HG02870 (cell line): ENCODE measurements at regions not wholly inside any gene's neighbourhood (a gene's known extent, or its start where the extent isn't known, plus 50 kb on each side); places are given as distances from the start of the nearest gene placed in this dataset.
"Not testable (repeated sequence)": the region's sequence is repeated elsewhere in the genome, so short reads cannot be mapped to it uniquely, and the experiment has no call there.

Source experiments
- ATAC-seq: cut with Tn5 transposase; IDR thresholded peaks from one replicate; pipeline ENCODE4 v1.9.1; 2021; ENCODE audit warnings: mild to moderate bottlenecking, moderate library complexity; ENCODE audit not compliant: unreplicated experiment

- no peak for ATAC-seq
Observed at GRCh38 chr5:99176186-99176585, 247.4 kb upstream of the CHD1 start.

- no peak for ATAC-seq
Observed at GRCh38 chr5:99169309-99169708, 240.5 kb upstream of the CHD1 start.

- not testable (repeated sequence) for ATAC-seq
Observed at GRCh38 chr5:99161538-99161937, 232.7 kb upstream of the CHD1 start.

- ATAC-seq = no peak
Observed at GRCh38 chr5:99156688-99157087, 227.9 kb upstream of the CHD1 start.

- not testable (repeated sequence) for ATAC-seq
Observed at GRCh38 chr5:99143283-99143795, 214.5 kb upstream of the CHD1 start.

GRCh38 chr5:99141534-99142128 is 212.8 kb upstream of the CHD1 start:
- no peak for ATAC-seq

GRCh38 chr5:99138911-99139310 is 210.1 kb upstream of the CHD1 start:
- ATAC-seq = no peak

GRCh38 chr5:99133921-99134320 is 205.1 kb upstream of the CHD1 start:
- ATAC-seq = no peak

GRCh38 chr5:99129768-99130501 is 201.1 kb upstream of the CHD1 start:
- no peak for ATAC-seq

GRCh38 chr5:99122976-99123375 is 194.2 kb upstream of the CHD1 start:
- ATAC-seq = no peak

- ATAC-seq = no peak
Observed at GRCh38 chr5:99119326-99119725, 190.5 kb upstream of the CHD1 start.

- ATAC-seq = no peak
Observed at GRCh38 chr5:99116526-99116925, 187.7 kb upstream of the CHD1 start.

GRCh38 chr5:99109894-99110293 is 181.1 kb upstream of the CHD1 start:
- no peak for ATAC-seq

- ATAC-seq = no peak
Observed at GRCh38 chr5:99105216-99105615, 176.4 kb upstream of the CHD1 start.

- ATAC-seq = no peak
Observed at GRCh38 chr5:99104538-99105132, 175.8 kb upstream of the CHD1 start.

GRCh38 chr5:99102073-99102697 is 173.4 kb upstream of the CHD1 start:
- ATAC-seq = peak; percentile 64

GRCh38 chr5:99099691-99100090 is 170.9 kb upstream of the CHD1 start:
- no peak for ATAC-seq

- no peak for ATAC-seq
Observed at GRCh38 chr5:99089822-99090549, 161.2 kb upstream of the CHD1 start.

- no peak for ATAC-seq
Observed at GRCh38 chr5:99088309-99088708, 159.5 kb upstream of the CHD1 start.

GRCh38 chr5:99083197-99083596 is 154.4 kb upstream of the CHD1 start:
- no peak for ATAC-seq

- ATAC-seq = no peak
Observed at GRCh38 chr5:99081711-99082110, 152.9 kb upstream of the CHD1 start.
